Fibroblast of lung (primary cell): ENCODE measurements at regions not wholly inside any gene's neighbourhood (a gene's known extent, or its start where the extent isn't known, plus 50 kb on each side); places are given as distances from the start of the nearest gene placed in this dataset.

Source experiments
- CTCF ChIP-seq, 2 donors: IDR thresholded peaks in 1 of 2; conservative IDR thresholded peaks in 1 of 2; 1 replicate in 1 of 2; 2 replicates in 1 of 2; pipeline ENCODE4 v1.5.1; 2011 to 2012; ENCODE audit warnings: low read length in 2 of 2, control low read depth in 1 of 2, inconsistent platforms in 1 of 2, low read depth in 1 of 2, mild to moderate bottlenecking in 1 of 2
- EZH2 ChIP-seq: IDR thresholded peaks from 2 replicates; pipeline ENCODE4 v1.5.1; 2012; ENCODE audit warnings: low read length, control low read depth, mild to moderate bottlenecking; ENCODE audit errors: missing control alignments

DNA sequence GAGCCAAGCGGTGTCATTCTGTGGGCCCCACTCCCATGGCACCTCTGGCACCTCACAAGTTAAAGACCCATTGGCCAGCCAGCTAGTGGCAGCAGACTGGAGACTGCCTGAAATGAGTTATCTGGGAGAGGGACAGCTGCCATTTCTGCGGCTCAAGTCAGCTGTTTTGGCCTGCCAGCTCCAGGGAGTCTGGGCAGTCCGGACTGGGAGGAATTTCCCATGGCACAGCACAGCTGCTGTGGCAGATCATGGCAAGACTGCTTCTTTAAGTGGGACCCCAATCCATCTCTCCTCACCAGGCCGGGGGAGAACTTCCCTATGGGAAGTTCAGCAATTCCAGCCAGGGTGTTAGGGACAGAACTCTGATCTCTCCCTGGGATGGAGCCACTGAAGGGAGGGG lies 2187.6 kb upstream of the CELF4 start:
- TF ChIP-seq CTCF (conservative IDR thresholded peaks at IDR 0.05 in 1 of 2, IDR thresholded peaks at IDR 0.05 in 1 of 2; ENCODE audit: low read depth in 1 of 2, low read length in 2 of 2), result no peak
- TF ChIP-seq EZH2, result no peak
